Stimulated activated CD4-positive, alpha-beta T cell treated with anti-CD3 and anti-CD28 coated beads, TNF-alpha, amount 100 ng/mL, for 48 hours (primary cell): ENCODE measurements at regions not wholly inside any gene's neighbourhood (a gene's known extent, or its start where the extent isn't known, plus 50 kb on each side); places are given as distances from the start of the nearest gene placed in this dataset.

Experiments used
- DNase-seq, 3 donors: peaks; one replicate each; pipeline ENCODE4 v3.0.0-alpha.2; 2020; ENCODE audit warnings: low read depth in 3 of 3

DNA sequence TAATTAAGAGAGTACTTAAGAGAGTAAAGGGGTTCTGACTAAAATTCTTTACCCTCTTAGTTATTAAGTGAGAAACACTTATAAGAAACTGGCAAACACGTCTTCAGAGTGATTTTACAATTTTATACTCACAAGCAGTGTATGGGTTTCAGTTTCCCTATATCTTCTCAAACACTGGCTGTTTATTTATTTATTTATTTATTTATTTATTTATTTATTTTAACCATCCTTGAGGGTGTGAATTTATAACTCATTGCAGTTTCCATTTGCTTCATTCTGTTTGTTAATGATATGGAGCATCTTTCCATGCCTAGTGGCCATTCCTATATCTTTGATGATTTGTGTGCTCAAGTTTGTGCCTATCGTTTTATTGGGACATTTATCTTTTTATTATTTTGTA, 68.0 kb upstream of the SGCD start:
- no peak for DNase-seq

DNA sequence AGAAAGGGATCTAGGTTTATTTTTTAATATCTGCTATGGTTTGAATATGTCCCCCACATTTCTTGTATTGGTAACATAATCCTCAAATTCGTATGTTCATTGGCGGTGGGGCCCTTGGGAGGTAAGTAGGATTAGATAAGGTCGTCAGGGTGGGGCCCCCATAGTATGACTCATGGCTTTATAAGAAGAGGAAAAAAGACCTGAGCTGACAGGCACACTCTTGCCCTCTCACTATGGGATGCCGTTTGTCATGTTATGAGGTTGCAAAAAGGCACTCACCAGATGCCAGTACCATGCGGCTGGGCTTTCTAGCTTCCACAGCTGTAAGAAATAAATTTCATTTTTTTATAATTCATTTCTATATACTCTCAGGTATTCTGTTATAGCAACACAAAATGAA, 67.3 kb upstream of the SGCD start:
- DNase-seq = no peak

GRCh38 chr5:156261275-156261939, 65.6 kb upstream of the SGCD start:
- no peak for DNase-seq

DNA sequence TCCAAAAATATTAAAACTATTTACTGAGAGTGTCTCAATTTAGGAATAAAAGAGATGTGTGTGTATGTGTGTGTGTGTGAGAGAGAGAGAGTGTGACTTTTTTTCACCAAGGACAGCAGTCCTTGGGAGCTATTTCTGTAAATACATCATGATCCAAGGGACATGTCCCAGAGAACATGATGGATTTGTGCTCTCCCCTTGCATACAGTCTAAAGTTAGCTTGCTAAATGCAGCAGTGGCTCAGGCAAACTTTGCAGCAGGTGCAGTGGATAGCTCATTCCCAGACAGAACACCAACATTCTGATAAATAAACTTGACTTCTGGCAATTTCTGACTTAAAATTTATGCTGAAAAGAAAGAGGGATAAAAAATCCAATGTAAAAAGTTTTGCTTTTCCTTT, 55.4 kb upstream of the SGCD start:
- DNase-seq = no peak

DNA sequence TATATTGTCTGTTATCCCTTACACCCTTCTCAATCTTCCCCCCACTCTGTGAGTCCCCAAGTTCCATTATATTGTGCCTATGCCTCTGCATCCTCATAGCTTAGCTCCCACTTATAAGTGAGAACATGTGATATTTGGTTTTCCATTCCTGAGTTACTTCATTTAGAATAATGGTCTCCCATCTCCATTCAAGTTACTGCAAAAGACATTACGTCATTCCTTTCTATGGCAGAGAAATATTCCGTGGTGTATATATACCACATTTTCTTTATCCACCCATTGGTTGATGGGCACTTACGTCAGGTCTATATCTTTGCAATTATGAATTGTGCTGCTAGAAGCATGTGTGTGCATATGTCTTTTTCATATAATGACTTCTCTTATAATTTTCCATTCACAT, 54.8 kb upstream of the SGCD start:
- DNase-seq = no peak

- DNase-seq = no peak
These were observed 53.6 kb upstream of the SGCD start for GRCh38 chr5:156273325-156273724.

DNA sequence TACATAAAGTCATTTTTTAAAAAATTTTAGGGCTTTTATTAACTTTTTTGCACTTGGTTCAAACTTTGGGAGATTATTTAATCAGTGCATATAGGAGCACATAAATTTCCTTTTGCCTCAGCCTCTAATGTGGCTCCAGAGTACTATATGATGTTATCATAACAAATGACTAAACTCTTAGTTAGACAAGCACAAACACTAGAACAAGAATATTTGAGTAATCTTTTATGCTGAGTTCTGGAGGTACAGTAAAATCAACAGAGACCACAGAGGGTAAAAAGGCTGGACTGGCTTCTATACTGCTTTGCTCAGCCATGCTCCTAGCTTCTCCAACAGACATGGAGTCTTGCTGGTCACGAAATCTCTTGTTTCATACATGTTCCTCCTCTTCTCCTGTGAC, 52.5 kb upstream of the SGCD start:
- no peak for DNase-seq
